ENCODE measurements at regions not wholly inside any gene's neighbourhood (a gene's known extent, or its start where the extent isn't known, plus 50 kb on each side); places are given as distances from the start of the nearest gene placed in this dataset.

GRCh38 chr15:87702270-87702669 is 554.3 kb downstream of the NTRK3 start:
- TF ChIP-seq GATA2 (IDR thresholded peaks at IDR 0.05; ENCODE audit: low read depth, low read length) (no peak), GATA3 (IDR thresholded peaks at IDR 0.05; ENCODE audit: low read depth, low read length) (no peak)

All from SH-SY5Y (cell line).